GM18909 (cell line): ENCODE measurements at regions not wholly inside any gene's neighbourhood (a gene's known extent, or its start where the extent isn't known, plus 50 kb on each side); places are given as distances from the start of the nearest gene placed in this dataset.
"Not testable (repeated sequence)": the region's sequence is repeated elsewhere in the genome, so short reads cannot be mapped to it uniquely, and the experiment has no call there.

Source experiments
- ATAC-seq: cut with Tn5 transposase; IDR thresholded peaks from one replicate; pipeline ENCODE4 v1.9.1; 2021; ENCODE audit warnings: mild to moderate bottlenecking; ENCODE audit not compliant: unreplicated experiment, poor library complexity

GRCh38 chr12:74033531-74033930, 504.1 kb upstream of the ATXN7L3B start:
- ATAC-seq, result no peak

GRCh38 chr12:74039138-74039537, 498.5 kb upstream of the ATXN7L3B start:
- ATAC-seq, result not testable (repeated sequence)

- ATAC-seq, result no peak
These were observed 494.3 kb upstream of the ATXN7L3B start for GRCh38 chr12:74043343-74043742.

GRCh38 chr12:74049348-74049747, 488.3 kb upstream of the ATXN7L3B start:
- no peak for ATAC-seq

GRCh38 chr12:74051848-74052247, 485.8 kb upstream of the ATXN7L3B start:
- no peak for ATAC-seq

GRCh38 chr12:74066476-74066875, 471.2 kb upstream of the ATXN7L3B start:
- no peak for ATAC-seq

- ATAC-seq, result no peak
These were observed 466.5 kb upstream of the ATXN7L3B start for GRCh38 chr12:74071182-74071581.

GRCh38 chr12:74076918-74077317, 460.7 kb upstream of the ATXN7L3B start:
- no peak for ATAC-seq

- ATAC-seq, result no peak
These were observed 432.2 kb upstream of the ATXN7L3B start for GRCh38 chr12:74105434-74105833.

- no peak for ATAC-seq
These were observed 428.9 kb upstream of the ATXN7L3B start for GRCh38 chr12:74108729-74109128.

- ATAC-seq, result no peak
These were observed 425.8 kb upstream of the ATXN7L3B start for GRCh38 chr12:74111688-74112360.

GRCh38 chr12:74119811-74120362, 417.7 kb upstream of the ATXN7L3B start:
- ATAC-seq, result no peak

- ATAC-seq, result no peak
These were observed 417.0 kb upstream of the ATXN7L3B start for GRCh38 chr12:74120644-74121043.

- no peak for ATAC-seq
These were observed 407.9 kb upstream of the ATXN7L3B start for GRCh38 chr12:74129702-74130101.

GRCh38 chr12:74144396-74144795, 393.2 kb upstream of the ATXN7L3B start:
- ATAC-seq, result no peak

GRCh38 chr12:74145328-74145727, 392.3 kb upstream of the ATXN7L3B start:
- no peak for ATAC-seq

- no peak for ATAC-seq
These were observed 388.8 kb upstream of the ATXN7L3B start for GRCh38 chr12:74148849-74149248.

- ATAC-seq, result no peak
These were observed 385.3 kb upstream of the ATXN7L3B start for GRCh38 chr12:74152370-74152769.

- ATAC-seq, result no peak
These were observed 371.5 kb upstream of the ATXN7L3B start for GRCh38 chr12:74166096-74166495.

- no peak for ATAC-seq
These were observed 368.0 kb upstream of the ATXN7L3B start for GRCh38 chr12:74169607-74170006.

- no peak for ATAC-seq
These were observed 366.8 kb upstream of the ATXN7L3B start for GRCh38 chr12:74170645-74171477.
